Urinary bladder (tissue), 3 donors: ENCODE measurements at regions not wholly inside any gene's neighbourhood (a gene's known extent, or its start where the extent isn't known, plus 50 kb on each side); places are given as distances from the start of the nearest gene placed in this dataset.

Experiments
- DNase-seq: peaks from one replicate; pipeline ENCODE4 v3.0.0-alpha.2; 2015; ENCODE audit errors: extremely low spot score
- H3K27ac ChIP-seq: one replicate; pipeline ENCODE4 v1.5.1; 2013; ENCODE audit warnings: low read depth, mild to moderate bottlenecking, moderate library complexity
- H3K36me3 ChIP-seq: one replicate; pipeline ENCODE4 v1.6.1; 2013; ENCODE audit warnings: mild to moderate bottlenecking, moderate library complexity; ENCODE audit not compliant: insufficient read depth
- H3K4me1 ChIP-seq: one replicate; pipeline ENCODE4 v1.6.1; 2013; ENCODE audit warnings: mild to moderate bottlenecking, moderate library complexity; ENCODE audit not compliant: insufficient read depth
- H3K4me3 ChIP-seq: one replicate; pipeline ENCODE4 v1.5.1; 2013; ENCODE audit warnings: low read depth, low read length
- WGBS: extraction: QIAGEN DNeasy Blood & Tissue Kit; methylation state at CpG from one replicate; pipeline ENCODE4 v1.1.7; 2013; 5-methylcytosine and 5-hydroxymethylcytosine counted together
- donor health status: healthy with polysubstance abuse.
- donor health status: healthy.

DNA sequence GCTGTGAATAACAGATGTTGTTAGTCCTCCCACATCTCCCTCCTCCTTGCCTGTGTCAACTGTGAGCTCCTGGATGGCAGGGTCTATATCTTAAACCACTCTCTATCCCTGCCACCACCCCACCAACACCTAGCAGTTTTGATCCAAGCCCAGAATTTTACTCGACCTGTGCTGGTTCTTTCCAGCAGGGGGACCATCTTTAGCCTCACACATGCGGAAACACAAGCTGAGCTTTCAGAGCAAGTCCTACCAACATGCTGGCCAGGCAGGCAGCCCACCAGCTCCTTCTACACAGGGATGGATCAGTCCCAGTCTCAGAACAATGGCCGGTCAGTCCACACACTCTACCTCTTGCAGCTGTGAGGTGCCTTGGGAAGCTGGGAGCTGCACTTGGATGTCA, 231.5 kb downstream of the NXPE2 start:
- H3K27ac ChIP-seq: no peak overlapping the region

DNA sequence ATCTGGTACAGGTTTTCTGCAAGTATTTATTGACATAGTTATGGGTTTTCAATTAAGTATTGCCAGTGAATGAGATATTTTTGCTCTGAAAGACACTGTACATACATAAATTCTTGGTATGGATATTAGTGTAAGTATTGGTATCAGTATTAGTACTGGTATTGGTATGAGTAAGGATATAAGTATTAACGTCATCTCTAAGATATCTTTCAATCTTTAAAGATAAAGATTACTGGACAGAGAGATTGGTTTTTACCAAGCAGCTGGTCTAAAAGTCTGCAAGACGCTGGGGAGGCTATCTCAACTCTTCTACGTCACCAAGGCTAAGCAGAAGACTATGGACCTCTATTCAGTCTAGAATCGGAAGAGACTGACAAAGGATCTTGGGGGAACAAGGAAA, 234.5 kb downstream of the NXPE2 start:
- Histone ChIP-seq H3K27ac (no peak overlapping the region), H3K36me3 (no peaks in the 10 kb centered on the region), H3K4me3 (no peak overlapping the region), H3K4me1 (no peaks in the 10 kb centered on the region)
- WGBS: 86% methylated on average over 4 of the region's 4 CpGs
- DNase-seq: no peak

More for the DNA sequence above, 231.5 kb downstream of the NXPE2 start:
- H3K4me1 ChIP-seq: no peaks in the 10 kb centered on the region
- no peak for DNase-seq
- 68% methylated on average over 3 of the region's 3 CpGs for WGBS
- no peak overlapping the region for H3K4me3 ChIP-seq
- no peaks in the 10 kb centered on the region for H3K36me3 ChIP-seq

DNA sequence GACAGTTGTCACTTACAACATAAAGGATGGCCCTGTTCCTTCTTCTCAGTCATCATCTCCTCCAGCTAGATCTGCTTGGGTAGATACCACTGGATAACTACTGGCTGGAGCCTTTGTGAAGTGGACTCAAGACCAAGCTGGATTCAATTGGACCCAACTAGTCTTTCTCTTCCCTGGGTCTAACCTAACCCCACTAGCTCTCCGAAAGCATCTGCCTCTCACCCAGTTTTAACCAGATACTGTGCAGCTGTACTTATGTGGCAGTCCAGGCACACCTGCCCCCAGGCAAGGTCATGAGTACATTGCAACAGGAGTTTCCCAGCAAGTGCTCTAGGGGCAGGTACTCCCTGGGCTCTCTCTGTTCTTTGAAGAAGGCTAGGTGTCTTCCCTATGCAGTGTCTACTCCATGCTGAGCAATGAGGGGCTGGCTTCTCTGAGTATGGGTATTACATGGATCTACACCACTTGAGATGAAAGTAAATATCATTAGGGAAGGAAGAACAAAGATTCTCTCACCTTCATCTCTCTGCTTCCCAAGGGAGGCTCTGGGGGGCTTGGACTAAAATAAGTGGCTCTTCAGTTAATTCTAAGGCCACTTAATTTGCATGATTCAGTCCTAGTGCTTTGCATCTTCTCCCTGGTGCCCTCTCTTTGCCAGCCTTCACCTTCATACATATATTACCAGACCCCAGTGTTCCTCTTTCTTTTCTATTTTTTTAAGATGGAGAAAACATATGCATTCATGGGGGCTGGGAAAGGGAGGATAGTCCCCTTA, 236.1 kb downstream of the NXPE2 start:
- no peak overlapping the region for H3K27ac ChIP-seq
- 88% methylated on average over 1 of the region's 1 CpG for WGBS
- DNase-seq: no peak
- H3K36me3 ChIP-seq: no peaks in the 10 kb centered on the region
- H3K4me1 ChIP-seq: no peaks in the 10 kb centered on the region
- H3K4me3 ChIP-seq: no peak overlapping the region

DNA sequence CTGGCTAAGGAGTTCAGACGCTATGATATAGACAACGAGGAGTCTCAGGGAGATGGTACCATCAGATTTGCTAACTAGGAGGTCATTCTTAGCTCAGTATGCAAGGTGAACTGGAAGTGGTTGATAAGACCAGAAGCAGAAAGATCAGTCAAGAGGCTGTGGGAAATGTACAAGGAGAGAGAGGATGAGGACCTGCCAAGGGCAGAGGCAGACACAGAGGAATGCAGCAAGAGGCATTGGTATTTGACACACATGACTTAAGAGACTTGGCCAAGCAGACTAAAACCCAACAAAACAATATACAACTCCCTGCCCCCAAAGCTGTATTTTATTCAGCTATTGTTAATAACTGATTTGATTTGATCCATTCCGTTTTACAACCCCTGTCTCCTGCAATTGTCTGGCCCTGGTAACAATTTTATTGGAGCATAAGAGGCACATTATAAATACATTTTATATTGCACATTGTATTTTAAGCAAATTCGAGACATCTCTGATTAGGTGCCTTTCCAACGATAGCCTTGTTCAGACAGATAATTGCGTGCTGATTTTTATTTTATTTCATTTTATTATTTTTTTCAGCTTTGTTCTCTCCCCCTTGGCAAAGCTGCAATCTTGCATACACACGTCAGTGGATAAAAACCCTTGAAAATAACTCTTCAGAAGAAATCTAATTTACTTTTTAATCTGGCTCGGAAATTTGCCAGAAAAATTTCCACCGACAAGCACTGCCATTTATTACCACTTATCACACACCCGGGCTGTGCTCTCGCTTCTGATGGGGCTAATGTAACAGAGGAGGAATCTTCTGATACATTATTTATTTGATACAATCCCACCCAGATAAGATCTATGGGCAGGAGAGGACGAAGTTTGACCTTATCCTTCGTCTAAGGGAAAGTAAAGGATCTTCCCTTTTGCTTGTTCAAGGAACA, 237.8 kb downstream of the NXPE2 start:
- Histone ChIP-seq H3K4me3 (no peak overlapping the region), H3K4me1 (no peaks in the 10 kb centered on the region), H3K36me3 (no peaks in the 10 kb centered on the region), H3K27ac (no peak overlapping the region)
- 63% methylated on average over 13 of the region's 13 CpGs for WGBS
- peak; percentile 28 for DNase-seq

DNA sequence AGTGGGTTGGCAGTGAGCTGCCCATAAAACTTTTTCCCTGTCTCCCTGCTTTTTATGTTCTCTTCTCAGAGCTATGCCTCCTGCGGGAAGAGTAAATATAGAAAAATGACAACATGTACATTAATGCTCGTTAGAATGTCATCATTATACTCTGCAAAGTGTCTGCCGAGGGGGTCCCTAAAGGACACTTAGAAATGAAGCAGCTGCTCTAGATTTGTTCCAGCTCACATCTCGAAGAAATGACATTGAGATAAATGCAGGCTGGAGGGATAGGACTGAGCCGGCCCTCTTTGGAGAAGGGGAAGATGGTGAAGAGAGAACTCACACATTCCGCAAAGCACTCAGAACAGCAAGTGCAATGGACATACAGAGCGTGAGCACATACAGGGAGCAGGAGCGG, 240.0 kb downstream of the NXPE2 start:
- 57% methylated on average over 8 of the region's 8 CpGs for WGBS

DNA sequence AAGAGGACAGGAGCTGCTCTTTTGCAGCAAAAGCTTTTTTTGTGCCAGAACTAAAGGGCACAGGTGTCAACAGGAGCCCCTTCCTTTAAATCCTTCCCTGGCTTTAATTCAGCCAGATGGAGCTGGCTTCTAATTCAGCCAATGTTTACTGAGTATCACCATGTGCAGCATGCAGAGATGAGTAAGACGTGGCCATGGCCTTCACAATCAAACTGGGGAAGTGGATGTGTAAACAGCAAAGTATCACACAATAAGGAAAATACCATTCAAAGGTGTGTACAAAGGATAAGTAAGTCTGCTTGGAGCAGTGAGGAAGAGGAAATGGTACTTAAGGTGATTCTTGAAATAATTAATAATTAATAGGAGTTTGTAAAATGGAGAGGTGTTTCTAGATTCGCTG, 243.4 kb downstream of the NXPE2 start:
- no peaks in the 10 kb centered on the region for H3K4me1 ChIP-seq
- WGBS: 71% methylated on average over 2 of the region's 2 CpGs

More for the DNA sequence above, 240.0 kb downstream of the NXPE2 start:
- no peak for DNase-seq
- no peak overlapping the region for H3K27ac ChIP-seq
- H3K4me3 ChIP-seq: no peak overlapping the region
- no peaks in the 10 kb centered on the region for H3K36me3 ChIP-seq
- H3K4me1 ChIP-seq: no peaks in the 10 kb centered on the region

DNA sequence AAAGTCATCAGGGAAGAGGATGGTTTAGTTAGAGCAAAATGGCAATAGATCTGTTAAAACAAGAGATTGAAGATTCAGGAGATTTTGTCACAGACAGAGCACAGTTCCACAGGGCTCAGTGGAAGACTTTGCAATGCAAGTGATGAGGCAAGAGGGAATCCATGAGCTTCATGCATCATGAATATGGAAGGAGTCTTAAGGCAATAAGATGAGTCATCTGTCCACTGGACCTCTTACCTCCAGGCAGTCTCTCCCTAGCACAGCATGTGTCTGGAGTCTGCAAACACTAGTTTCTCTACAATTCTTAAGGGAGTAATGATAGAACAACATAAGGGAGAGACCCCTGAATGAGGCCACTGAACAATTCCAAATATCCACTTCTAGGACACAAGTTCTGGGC, 245.7 kb downstream of the NXPE2 start:
- Histone ChIP-seq H3K4me3 (no peak overlapping the region), H3K36me3 (no peaks in the 10 kb centered on the region), H3K4me1 (no peaks in the 10 kb centered on the region), H3K27ac (no peak overlapping the region)
- DNase-seq: no peak

More for the DNA sequence above, 243.4 kb downstream of the NXPE2 start:
- no peak for DNase-seq
- Histone ChIP-seq H3K4me3 (no peak overlapping the region), H3K36me3 (no peaks in the 10 kb centered on the region), H3K27ac (no peak overlapping the region)

DNA sequence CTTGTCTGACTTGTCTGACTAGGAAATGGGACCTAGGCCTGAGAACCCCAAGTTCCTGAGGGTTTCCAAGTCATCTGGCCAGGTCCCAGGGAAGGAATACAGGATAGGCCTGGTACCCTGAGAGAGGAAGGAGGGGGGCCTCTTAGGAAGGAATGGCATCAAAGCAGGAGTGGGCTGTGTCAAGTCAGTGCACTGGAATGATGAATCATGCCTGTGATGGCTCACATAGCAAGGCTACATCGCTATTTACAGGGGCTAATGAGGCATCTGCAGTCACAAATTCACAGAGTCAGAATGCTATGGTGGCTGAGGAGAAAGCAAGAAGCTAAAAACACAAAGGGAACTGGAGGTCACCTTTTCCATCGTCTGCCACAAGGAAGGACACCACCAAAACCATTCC, 247.3 kb downstream of the NXPE2 start:
- H3K36me3 ChIP-seq: no peaks in the 10 kb centered on the region
- H3K4me1 ChIP-seq: no peaks in the 10 kb centered on the region
- 48% methylated on average over 2 of the region's 2 CpGs for whole genome bisulfite sequencing
- DNase-seq: no peak
- H3K4me3 ChIP-seq: no peak overlapping the region
- H3K27ac ChIP-seq: no peak overlapping the region

DNA sequence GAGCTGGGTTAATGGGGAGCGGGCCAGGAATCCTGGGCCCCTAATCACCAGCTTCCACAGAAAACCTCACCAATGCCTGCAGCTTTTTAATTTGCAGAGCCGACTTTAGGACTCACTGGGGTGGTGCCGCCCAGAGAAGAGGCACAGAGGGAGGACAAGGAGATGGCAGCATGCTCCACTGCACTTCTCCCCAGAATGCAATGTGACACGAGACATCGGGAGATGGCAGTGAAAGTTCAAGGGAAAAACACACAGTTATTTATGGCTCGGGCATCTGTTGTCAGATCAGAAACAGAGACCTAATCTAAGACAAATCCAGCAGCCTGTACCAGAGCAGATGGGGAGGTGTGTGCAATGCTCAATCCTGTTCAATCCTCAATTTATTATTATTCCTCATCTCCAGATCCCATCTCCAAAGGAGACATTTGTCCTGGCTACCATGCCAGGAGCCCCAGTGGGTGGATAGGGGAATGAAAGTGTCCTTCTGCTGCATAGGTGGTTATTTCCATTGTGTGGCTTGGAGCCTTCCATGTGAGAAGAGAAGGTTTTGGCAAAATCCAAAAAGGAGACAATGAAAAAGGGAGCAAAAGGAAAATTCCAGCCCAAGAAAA, 250.0 kb downstream of the NXPE2 start:
- Histone ChIP-seq H3K36me3 (no peaks in the 10 kb centered on the region), H3K4me1 (no peaks in the 10 kb centered on the region), H3K27ac (no peak overlapping the region), H3K4me3 (no peak overlapping the region)
- DNase-seq: no peak
- WGBS: 60% methylated on average over 6 of the region's 6 CpGs

DNA sequence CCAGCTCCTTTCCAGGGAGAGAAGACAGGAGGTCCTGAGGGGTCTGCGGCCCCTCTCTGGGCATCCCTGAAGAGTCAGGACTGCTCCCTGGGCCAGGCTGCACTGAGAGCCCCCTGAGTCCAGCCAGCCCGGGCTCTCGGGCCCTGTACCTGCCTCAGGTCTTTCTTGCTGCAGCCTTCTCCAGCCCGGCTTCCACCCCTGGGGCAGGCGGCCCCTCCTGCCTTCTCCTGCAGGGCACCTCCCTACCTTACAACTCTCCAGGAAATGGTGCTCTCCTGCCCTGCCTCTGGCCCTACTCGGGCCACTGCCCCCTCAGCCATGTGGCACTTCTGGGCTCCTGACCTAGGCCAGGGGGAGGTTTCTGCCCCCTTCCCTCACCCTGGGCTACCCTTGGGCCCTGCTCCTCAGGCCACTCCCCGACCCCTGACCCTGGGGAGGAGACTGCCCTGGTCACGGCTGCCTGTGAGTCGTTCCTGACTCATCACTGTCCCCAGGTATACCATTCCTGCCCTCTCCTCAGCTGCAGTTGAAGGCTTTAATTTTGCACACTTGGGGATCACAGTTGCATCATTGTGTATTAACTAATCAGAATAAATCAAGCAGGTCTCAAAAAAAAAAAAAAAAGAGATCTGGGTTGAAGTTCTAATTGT, 251.1 kb downstream of the NXPE2 start:
- DNase-seq: no peak
- H3K4me1 ChIP-seq: no peaks in the 10 kb centered on the region
- H3K4me3 ChIP-seq: no peak overlapping the region
- H3K27ac ChIP-seq: no peak overlapping the region
- WGBS: 75% methylated on average over 9 of the region's 9 CpGs
- H3K36me3 ChIP-seq: no peaks in the 10 kb centered on the region

DNA sequence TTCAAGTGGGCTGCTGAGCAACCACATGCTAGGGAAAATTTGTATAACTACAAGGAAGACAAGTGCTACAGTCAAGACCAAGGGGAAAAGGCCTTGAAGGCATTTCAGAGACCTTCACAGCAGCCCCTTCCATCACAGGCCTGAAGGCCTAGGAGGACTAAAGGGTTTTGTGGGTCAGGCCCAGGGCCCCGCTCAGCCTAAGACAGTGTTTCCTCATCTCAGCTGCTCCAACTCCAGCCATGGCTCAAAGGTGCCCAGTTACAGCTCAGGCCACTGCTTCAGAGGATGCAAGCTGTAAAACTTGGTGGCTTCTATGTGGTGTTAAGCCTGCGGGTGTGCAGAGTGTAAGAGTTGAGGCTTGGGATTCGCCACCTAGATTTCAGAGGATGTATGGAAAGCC, 260.5 kb downstream of the NXPE2 start:
- H3K36me3 ChIP-seq: no peaks in the 10 kb centered on the region
- 76% methylated on average over 3 of the region's 3 CpGs for WGBS
- no peak overlapping the region for H3K27ac ChIP-seq
- no peak for DNase-seq
- no peak overlapping the region for H3K4me3 ChIP-seq
- no peaks in the 10 kb centered on the region for H3K4me1 ChIP-seq

DNA sequence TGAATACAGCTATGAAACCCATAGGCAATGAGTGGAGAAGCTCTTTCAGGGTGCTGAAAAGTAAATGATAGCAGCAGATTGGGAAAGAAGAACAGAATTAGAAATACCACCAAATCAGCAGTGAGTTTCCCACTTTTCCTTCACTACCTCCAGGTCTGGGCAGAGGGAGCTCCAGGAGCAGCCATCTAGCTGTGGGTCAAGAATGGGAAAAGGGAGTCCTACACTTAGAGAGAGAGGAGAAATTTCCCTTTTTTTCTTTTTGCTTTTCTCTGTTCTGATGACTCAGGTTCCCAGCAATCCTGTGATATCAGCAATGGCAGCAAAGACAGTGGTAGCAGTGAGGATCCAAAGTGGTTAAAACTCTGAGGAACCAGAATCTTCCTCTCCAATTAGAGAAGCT, 263.9 kb downstream of the NXPE2 start:
- H3K36me3 ChIP-seq: no peaks in the 10 kb centered on the region
- no peaks in the 10 kb centered on the region for H3K4me1 ChIP-seq
- H3K4me3 ChIP-seq: no peak overlapping the region
- no peak overlapping the region for H3K27ac ChIP-seq
- no peak for DNase-seq

DNA sequence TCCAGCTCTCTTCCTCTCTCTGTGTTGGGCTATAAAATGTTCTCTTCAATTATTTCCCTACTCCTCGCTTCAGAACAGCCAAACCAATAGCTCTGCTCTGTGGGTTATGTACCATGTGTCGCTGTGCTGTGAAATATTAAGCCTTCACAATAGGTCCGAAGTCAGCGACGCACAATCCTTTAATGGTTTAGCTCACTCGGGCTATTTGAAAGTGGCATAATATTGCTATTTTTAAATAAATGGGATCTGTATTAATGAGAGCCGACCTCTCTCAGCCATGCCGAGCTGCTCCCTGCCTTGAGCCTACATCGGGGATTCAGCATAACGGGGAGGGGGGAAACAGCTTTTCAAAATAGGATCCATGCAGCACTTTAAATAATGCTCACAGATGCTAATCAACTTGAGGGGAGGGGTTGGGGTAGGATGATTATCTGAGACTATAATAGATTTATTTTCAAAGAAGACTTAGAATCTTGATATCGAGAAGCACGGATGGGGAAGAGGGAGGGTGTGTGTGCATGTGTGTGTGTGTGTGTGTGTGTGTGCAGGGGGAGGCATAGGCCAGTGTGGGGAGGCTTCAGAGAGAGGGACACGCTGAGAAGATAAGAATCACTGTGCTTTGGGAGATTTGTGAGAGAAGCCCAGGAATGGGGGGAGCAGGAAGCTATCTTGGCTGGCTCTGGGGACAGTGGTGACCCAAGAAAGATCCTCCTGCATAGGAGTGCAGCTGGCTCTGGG, 271.5 kb downstream of the NXPE2 start:
- no peaks in the 10 kb centered on the region for H3K4me1 ChIP-seq
- no peak overlapping the region for H3K4me3 ChIP-seq
- WGBS: 85% methylated on average over 13 of the region's 13 CpGs

More for the DNA sequence above, 271.5 kb downstream of the NXPE2 start:
- no peaks in the 10 kb centered on the region for H3K36me3 ChIP-seq
- no peak for DNase-seq
- H3K27ac ChIP-seq: no peak overlapping the region
